COLO668 (cell line): ENCODE measurements at regions not wholly inside any gene's neighbourhood (a gene's known extent, or its start where the extent isn't known, plus 50 kb on each side); places are given as distances from the start of the nearest gene placed in this dataset.
"Not testable (repeated sequence)": the region's sequence is repeated elsewhere in the genome, so short reads cannot be mapped to it uniquely, and the experiment has no call there.

Source experiments
- DNase-seq: peaks from one replicate; lab custom pipeline; 2025; ENCODE audit not compliant: unreplicated experiment; lab: John Stamatoyannopoulos, UW

- no peak for DNase-seq
Measured at GRCh38 chrX:145393702-145394235, 146.5 kb downstream of the SPANXN1 start.

- no peak for DNase-seq
Measured at GRCh38 chrX:145394344-145394743, 147.0 kb downstream of the SPANXN1 start.

GRCh38 chrX:145396612-145397011 lies 149.3 kb downstream of the SPANXN1 start:
- no peak for DNase-seq

- peak; percentile 9 for DNase-seq
Measured at GRCh38 chrX:145405012-145405411, 157.7 kb downstream of the SPANXN1 start.

GRCh38 chrX:145410622-145411021 lies 163.3 kb downstream of the SPANXN1 start:
- no peak for DNase-seq

- not testable (repeated sequence) for DNase-seq
Measured at GRCh38 chrX:145436211-145436610, 188.9 kb downstream of the SPANXN1 start.

- DNase-seq = no peak
Measured at GRCh38 chrX:145464650-145465049, 217.3 kb downstream of the SPANXN1 start.

GRCh38 chrX:145475725-145476124 lies 228.4 kb downstream of the SPANXN1 start:
- DNase-seq = no peak

- DNase-seq = no peak
Measured at GRCh38 chrX:145484740-145485139, 237.4 kb downstream of the SPANXN1 start.

- no peak for DNase-seq
Measured at GRCh38 chrX:145502670-145503069, 255.4 kb downstream of the SPANXN1 start.

GRCh38 chrX:145506214-145506613 lies 258.9 kb downstream of the SPANXN1 start:
- DNase-seq = no peak

- no peak for DNase-seq
Measured at GRCh38 chrX:145524931-145525330, 277.6 kb downstream of the SPANXN1 start.

- no peak for DNase-seq
Measured at GRCh38 chrX:145532176-145532780, 285.0 kb downstream of the SPANXN1 start.

- no peak for DNase-seq
Measured at GRCh38 chrX:145533534-145533933, 284.1 kb upstream of the SLITRK2 start.

GRCh38 chrX:145549496-145549895 lies 268.1 kb upstream of the SLITRK2 start:
- DNase-seq = no peak

GRCh38 chrX:145552643-145553042 lies 265.0 kb upstream of the SLITRK2 start:
- no peak for DNase-seq

- no peak for DNase-seq
Measured at GRCh38 chrX:145553702-145554101, 263.9 kb upstream of the SLITRK2 start.

- DNase-seq = no peak
Measured at GRCh38 chrX:145563159-145563558, 254.5 kb upstream of the SLITRK2 start.

- no peak for DNase-seq
Measured at GRCh38 chrX:145609951-145610511, 207.6 kb upstream of the SLITRK2 start.

- DNase-seq = no peak
Measured at GRCh38 chrX:145613894-145614293, 203.7 kb upstream of the SLITRK2 start.

- no peak for DNase-seq
Measured at GRCh38 chrX:145620666-145621065, 197.0 kb upstream of the SLITRK2 start.

GRCh38 chrX:145623453-145623852 lies 194.2 kb upstream of the SLITRK2 start:
- no peak for DNase-seq

GRCh38 chrX:145630081-145630480 lies 187.5 kb upstream of the SLITRK2 start:
- DNase-seq = no peak
